ENCODE measurements at regions not wholly inside any gene's neighbourhood (a gene's known extent, or its start where the extent isn't known, plus 50 kb on each side); places are given as distances from the start of the nearest gene placed in this dataset.

DNA sequence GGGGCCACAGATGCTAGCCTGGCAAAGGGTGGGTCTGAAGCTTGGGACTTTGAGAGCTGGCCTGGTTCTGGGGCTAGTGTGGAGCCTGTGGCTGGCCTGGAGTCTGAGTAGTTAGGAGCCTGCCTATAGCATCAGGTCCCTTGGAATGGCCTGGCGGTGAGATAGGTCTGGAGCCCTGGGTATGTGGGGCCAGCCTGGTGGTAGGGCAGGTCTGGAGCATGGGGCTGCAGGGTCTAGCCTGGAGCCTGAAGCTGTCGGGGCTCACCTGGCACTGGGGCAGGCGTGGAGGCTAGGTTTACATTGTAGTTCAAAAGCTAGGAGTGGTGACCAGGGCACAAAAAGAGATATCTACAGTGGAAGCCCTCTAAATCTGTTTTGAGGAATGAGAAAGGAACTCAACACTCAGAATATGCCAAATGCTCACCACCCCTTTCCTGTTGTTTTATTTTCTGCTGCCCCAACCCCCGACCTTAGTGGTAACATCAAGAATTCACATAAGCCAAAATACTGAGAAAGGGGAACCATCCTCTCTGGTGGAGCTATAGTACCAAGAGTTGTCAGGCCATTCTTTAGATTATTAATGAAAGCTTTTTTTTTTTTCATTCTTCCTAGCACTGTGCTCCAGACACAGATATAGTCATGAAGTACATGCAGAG, 100.3 kb downstream of the TANC2 start:
- no peak overlapping the region for H3K4me3 ChIP-seq (ENCODE audit: low read depth, low read length)
- no peaks in the 10 kb centered on the region for H3K36me3 ChIP-seq (ENCODE audit: control insufficient read depth, insufficient read depth, low read length)
- no peaks in the 10 kb centered on the region for H3K27me3 ChIP-seq (ENCODE audit: control insufficient read depth, insufficient read depth, low read length)
- TF ChIP-seq, protein P1, sequence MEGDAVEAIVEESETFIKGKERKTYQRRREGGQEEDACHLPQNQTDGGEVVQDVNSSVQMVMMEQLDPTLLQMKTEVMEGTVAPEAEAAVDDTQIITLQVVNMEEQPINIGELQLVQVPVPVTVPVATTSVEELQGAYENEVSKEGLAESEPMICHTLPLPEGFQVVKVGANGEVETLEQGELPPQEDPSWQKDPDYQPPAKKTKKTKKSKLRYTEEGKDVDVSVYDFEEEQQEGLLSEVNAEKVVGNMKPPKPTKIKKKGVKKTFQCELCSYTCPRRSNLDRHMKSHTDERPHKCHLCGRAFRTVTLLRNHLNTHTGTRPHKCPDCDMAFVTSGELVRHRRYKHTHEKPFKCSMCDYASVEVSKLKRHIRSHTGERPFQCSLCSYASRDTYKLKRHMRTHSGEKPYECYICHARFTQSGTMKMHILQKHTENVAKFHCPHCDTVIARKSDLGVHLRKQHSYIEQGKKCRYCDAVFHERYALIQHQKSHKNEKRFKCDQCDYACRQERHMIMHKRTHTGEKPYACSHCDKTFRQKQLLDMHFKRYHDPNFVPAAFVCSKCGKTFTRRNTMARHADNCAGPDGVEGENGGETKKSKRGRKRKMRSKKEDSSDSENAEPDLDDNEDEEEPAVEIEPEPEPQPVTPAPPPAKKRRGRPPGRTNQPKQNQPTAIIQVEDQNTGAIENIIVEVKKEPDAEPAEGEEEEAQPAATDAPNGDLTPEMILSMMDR (IDR thresholded peaks at IDR 0.05; ENCODE audit: insufficient read depth, low read length, poor library complexity, severe bottlenecking) = no peak
- DNase-seq (ENCODE audit: low read depth) = no peak

DNA sequence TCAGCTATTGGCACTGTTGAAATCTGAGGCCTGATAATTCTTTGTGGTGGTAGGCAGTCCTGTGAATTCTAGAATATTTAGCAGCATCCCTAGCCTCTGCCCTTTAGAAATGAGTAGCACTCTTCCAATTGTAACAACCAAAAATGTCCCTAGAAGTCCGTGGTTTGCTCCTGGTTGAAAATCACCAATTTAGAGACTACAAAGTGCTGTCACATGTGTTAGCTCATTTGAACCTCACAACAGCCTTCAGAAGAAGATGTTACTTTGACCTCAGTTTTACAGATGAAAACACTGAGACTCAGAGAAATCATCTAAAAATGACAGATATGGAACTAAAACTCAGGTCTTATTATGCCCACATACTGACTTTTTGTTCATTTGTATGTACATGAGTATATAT, 103.2 kb downstream of the TANC2 start:
- TF ChIP-seq, protein P1 (IDR thresholded peaks at IDR 0.05; ENCODE audit: insufficient read depth, low read length, poor library complexity, severe bottlenecking) = no peak
- Histone ChIP-seq H3K27me3 (ENCODE audit: control insufficient read depth, insufficient read depth, low read length) (no peaks in the 10 kb centered on the region), H3K36me3 (ENCODE audit: control insufficient read depth, insufficient read depth, low read length) (no peaks in the 10 kb centered on the region), H3K4me3 (ENCODE audit: low read depth, low read length) (no peak overlapping the region)
- DNase-seq (ENCODE audit: low read depth) = no peak

DNA sequence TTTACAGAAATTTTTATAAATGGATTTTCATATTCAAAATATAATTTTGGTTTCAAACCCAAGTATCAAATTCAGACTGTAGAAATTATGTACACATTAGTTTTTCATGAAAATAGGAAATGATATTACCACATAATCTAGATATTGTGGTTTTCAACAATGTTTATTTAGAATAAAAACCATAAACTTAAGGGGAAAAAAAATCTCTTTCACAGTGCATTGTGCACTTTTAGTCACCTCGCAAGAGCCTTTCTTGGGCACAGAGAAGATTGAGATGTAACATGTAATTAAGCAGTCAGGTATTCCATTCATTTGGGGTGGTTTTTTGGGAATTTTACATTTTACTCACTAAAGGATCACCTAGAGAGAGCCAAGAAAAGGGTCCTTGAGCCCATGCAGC, 104.0 kb downstream of the TANC2 start:
- Histone ChIP-seq H3K36me3 (ENCODE audit: control insufficient read depth, insufficient read depth, low read length) (no peaks in the 10 kb centered on the region), H3K27me3 (ENCODE audit: control insufficient read depth, insufficient read depth, low read length) (no peaks in the 10 kb centered on the region), H3K4me3 (ENCODE audit: low read depth, low read length) (no peak overlapping the region)
- no peak for DNase-seq (ENCODE audit: low read depth)
- TF ChIP-seq, protein P1 (IDR thresholded peaks at IDR 0.05; ENCODE audit: insufficient read depth, low read length, poor library complexity, severe bottlenecking) = no peak

DNA sequence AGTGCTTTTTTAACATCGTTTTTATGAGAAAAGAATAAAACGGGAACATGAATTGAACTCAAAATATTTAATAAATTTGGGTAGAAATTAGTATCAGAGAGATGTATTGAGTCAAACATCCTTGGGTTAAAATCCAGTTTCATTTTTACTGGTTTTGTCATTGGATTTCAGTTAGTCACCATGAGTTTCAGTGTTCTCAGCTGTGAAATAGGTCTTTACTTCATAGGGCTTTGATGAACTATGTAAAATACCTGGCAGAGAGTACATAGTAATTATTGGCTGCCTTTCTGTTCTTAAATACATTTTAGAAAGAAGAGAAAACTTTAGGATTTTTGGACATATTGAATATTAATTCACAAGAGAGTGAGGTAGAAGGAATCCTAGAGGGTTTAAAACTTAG, 105.8 kb downstream of the TANC2 start:
- no peak for DNase-seq (ENCODE audit: low read depth)
- TF ChIP-seq, protein P1 (IDR thresholded peaks at IDR 0.05; ENCODE audit: insufficient read depth, low read length, poor library complexity, severe bottlenecking) = no peak
- Histone ChIP-seq H3K36me3 (ENCODE audit: control insufficient read depth, insufficient read depth, low read length) (no peaks in the 10 kb centered on the region), H3K4me3 (ENCODE audit: low read depth, low read length) (no peak overlapping the region), H3K27me3 (ENCODE audit: control insufficient read depth, insufficient read depth, low read length) (no peaks in the 10 kb centered on the region)

DNA sequence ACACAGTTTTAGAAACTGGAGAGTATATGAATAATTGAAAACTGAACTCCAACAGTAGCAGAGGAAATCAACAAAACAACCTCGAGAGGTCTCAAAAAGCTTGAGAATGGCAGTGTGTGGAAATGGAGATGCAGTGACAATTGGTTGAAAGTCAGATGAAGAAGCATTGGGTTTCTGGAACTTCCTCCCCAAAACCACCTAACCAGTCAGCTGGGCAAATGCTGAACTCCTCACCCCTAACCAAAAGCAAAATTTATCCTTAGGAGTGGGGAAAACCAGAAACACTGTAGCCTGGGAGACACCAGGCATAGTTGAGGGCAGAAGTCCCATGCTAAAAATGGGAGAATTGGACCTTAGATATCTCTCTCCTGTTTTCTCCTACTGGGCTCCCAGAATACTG, 109.9 kb downstream of the TANC2 start:
- no peak for DNase-seq (ENCODE audit: low read depth)
- Histone ChIP-seq H3K4me3 (ENCODE audit: low read depth, low read length) (no peak overlapping the region), H3K36me3 (ENCODE audit: control insufficient read depth, insufficient read depth, low read length) (no peaks in the 10 kb centered on the region), H3K27me3 (ENCODE audit: control insufficient read depth, insufficient read depth, low read length) (no peaks in the 10 kb centered on the region)
- TF ChIP-seq, protein P1 (IDR thresholded peaks at IDR 0.05; ENCODE audit: insufficient read depth, low read length, poor library complexity, severe bottlenecking) = no peak

DNA sequence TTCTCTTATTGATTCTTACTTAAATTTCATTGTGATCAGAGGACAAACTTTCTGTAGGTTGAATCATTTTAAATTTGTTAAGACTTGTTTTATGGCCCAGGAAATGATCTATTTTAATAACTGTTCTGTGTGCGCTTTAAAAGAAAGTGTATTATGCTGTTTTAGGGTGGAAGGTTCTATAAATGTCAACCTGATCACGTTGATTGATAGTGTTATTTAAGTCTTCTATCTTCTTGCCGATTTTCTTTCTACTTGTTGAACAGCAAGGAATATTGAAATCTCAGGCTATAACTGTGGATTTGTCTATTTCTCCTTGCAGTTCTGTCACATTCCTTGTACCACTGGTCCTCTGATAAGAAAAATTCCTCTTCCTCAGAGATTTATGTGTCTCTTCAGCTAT, 112.7 kb downstream of the TANC2 start:
- TF ChIP-seq, protein P1 (IDR thresholded peaks at IDR 0.05; ENCODE audit: insufficient read depth, low read length, poor library complexity, severe bottlenecking) = no peak
- no peak for DNase-seq (ENCODE audit: low read depth)
- Histone ChIP-seq H3K4me3 (ENCODE audit: low read depth, low read length) (no peak overlapping the region), H3K36me3 (ENCODE audit: control insufficient read depth, insufficient read depth, low read length) (no peaks in the 10 kb centered on the region), H3K27me3 (ENCODE audit: control insufficient read depth, insufficient read depth, low read length) (no peaks in the 10 kb centered on the region)

All from kidney epithelial cell (primary cell).